HepG2 (cell line): ENCODE measurements at regions not wholly inside any gene's neighbourhood (a gene's known extent, or its start where the extent isn't known, plus 50 kb on each side); places are given as distances from the start of the nearest gene placed in this dataset.

ENCODE experiments used
- ATAC-seq: fragments of 200-7000 bp; cut with Tn5 transposase; 3 replicates; pipeline ENCODE4 v1.9.1; 2020; ENCODE audit warnings: mild to moderate bottlenecking, moderate library complexity
- BruUV-seq: library from RNA; stranded (reverse); fragments of 400-500 nt; replicated peaks from 2 replicates; lab custom pipeline; 2021; lab: Mats Ljungman, UMichigan
- CTCF ChIA-PET: fragments of 300-600 bp; formaldehyde crosslinking; extraction: SDS; loops from one replicate; lab custom pipeline; 2021; ENCODE audit warnings: low total read pairs, inconsistent platforms, low intra/inter-chr PET ratio; lab: Yijun Ruan, JAX
- POLR2A ChIA-PET: fragments of 350-600 bp; sonication (Branson Sonifier 250); formaldehyde crosslinking; loops from one replicate; lab custom pipeline; 2020; ENCODE audit warnings: antibody characterized with exemption, inconsistent platforms; lab: Yijun Ruan, JAX
- DNase-seq: peaks from one replicate; pipeline ENCODE4 v3.0.0-alpha.2; 2015; ENCODE audit warnings: low spot score
- FAIRE-seq: peaks from 3 replicates; lab custom pipeline; 2011; peaks lifted over from hg19 to GRCh38; lab: Jason Lieb, UNC
- H2AFZ ChIP-seq: one replicate; pipeline ENCODE4 v1.6.1; 2011; ENCODE audit warnings: low read length, inconsistent platforms
- H3K27ac ChIP-seq: fragments of 300-600 bp; 3 replicates; pipeline ENCODE4 v1.8.0; 2011; ENCODE audit warnings: mixed run types, mild to moderate bottlenecking, mixed read lengths, low read length, inconsistent platforms; ENCODE audit not compliant: insufficient read depth; ENCODE audit errors: extremely low read length
- H3K27me3 ChIP-seq, 2 experiments: fragments of 200-600 bp in 1 of 2; 2 replicates in 1 of 2; 3 replicates in 1 of 2; pipeline versions ENCODE4 v1.6.0 to v1.8.0; 2011; ENCODE audit warnings: low read length in 2 of 2, mild to moderate bottlenecking in 2 of 2, moderate library complexity in 2 of 2, inconsistent platforms in 1 of 2; ENCODE audit not compliant: insufficient read depth in 2 of 2, control insufficient read depth in 1 of 2
- H3K36me3 ChIP-seq, 2 experiments: fragments of 200-600 bp in 1 of 2; replicated peaks in 1 of 2; 2 replicates in 1 of 2; 3 replicates in 1 of 2; pipeline versions ENCODE4 v1.5.1 to v1.8.0; 2011; ENCODE audit warnings: low read length in 2 of 2, inconsistent platforms in 1 of 2; ENCODE audit not compliant: insufficient read depth in 2 of 2, control insufficient read depth in 1 of 2
- H3K4me1 ChIP-seq: 2 replicates; pipeline ENCODE4 v1.5.1; 2012; ENCODE audit warnings: low read length, inconsistent platforms; ENCODE audit not compliant: insufficient read depth
- H3K4me2 ChIP-seq: 2 replicates; pipeline ENCODE4 v1.6.0; 2011; ENCODE audit warnings: low read depth, low read length, inconsistent platforms
- H3K4me3 ChIP-seq, 3 experiments: fragments of 200-600 bp in 1 of 3; sonication (generic), shearing (Covaris generic) in 1 of 3; replicated peaks in 1 of 3; 2 replicates each; pipeline ENCODE4 v1.5.1; 2011 to 2016; ENCODE audit warnings: low read length in 3 of 3, inconsistent platforms in 2 of 3, low read depth in 2 of 3, mild to moderate bottlenecking in 2 of 3, control low read depth in 1 of 3, mixed read lengths in 1 of 3; ENCODE audit not compliant: insufficient read depth in 1 of 3
- H3K79me2 ChIP-seq: one replicate; pipeline ENCODE4 v1.6.1; 2011; ENCODE audit warnings: low read length, inconsistent platforms; ENCODE audit not compliant: insufficient read depth
- H3K9ac ChIP-seq: 2 replicates; pipeline ENCODE4 v1.6.0; 2011; ENCODE audit warnings: mild to moderate bottlenecking, low read depth, low read length, inconsistent platforms; ENCODE audit not compliant: insufficient read depth
- H3K9me3 ChIP-seq: 2 replicates; pipeline ENCODE4 v1.5.1; 2012; ENCODE audit warnings: mild to moderate bottlenecking, low read length
- H4K20me1 ChIP-seq: 2 replicates; pipeline ENCODE4 v1.6.0; 2011; ENCODE audit warnings: inconsistent platforms, mild to moderate bottlenecking, low read length, moderate library complexity; ENCODE audit not compliant: insufficient read depth
- HNF4A ChIP-seq: sonication (generic); formaldehyde crosslinking; IDR thresholded peaks from 2 replicates; pipeline ENCODE4 v1.4.0; 2020; ENCODE audit warnings: missing genetic modification reagents
- JARID2 ChIP-seq: sonication (generic); formaldehyde crosslinking; IDR thresholded peaks from 2 replicates; pipeline ENCODE4 v1.8.1; 2023; ENCODE audit warnings: missing genetic modification reagents, inconsistent platforms; ENCODE audit not compliant: insufficient replicate concordance
- RFX1 ChIP-seq: fragments of 450-650 bp; IDR thresholded peaks from 2 replicates; pipeline ENCODE4 v1.6.1; 2017
- SP140L ChIP-seq: sonication (generic); formaldehyde crosslinking; IDR thresholded peaks from 2 replicates; pipeline ENCODE4 v1.4.0; 2020; ENCODE audit warnings: missing genetic modification reagents, borderline replicate concordance
- SUZ12 ChIP-seq: fragments of 150-350 bp; IDR thresholded peaks from 2 replicates; pipeline ENCODE4 v1.6.1; 2014; ENCODE audit warnings: low read depth, low read length
- ZFP91 ChIP-seq: sonication (generic); formaldehyde crosslinking; IDR thresholded peaks from 2 replicates; pipeline ENCODE4 v1.9.0; 2022; ENCODE audit warnings: missing genetic modification reagents, mild to moderate bottlenecking, borderline replicate concordance
- ZNF280B ChIP-seq: sonication (generic); formaldehyde crosslinking; IDR thresholded peaks from 2 replicates; pipeline ENCODE4 v1.5.0; 2020; ENCODE audit warnings: missing genetic modification reagents, mild to moderate bottlenecking, borderline replicate concordance
- ZNF674 ChIP-seq: sonication (generic); formaldehyde crosslinking; IDR thresholded peaks from 2 replicates; pipeline ENCODE4 v1.5.0; 2020; ENCODE audit warnings: low read depth, mild to moderate bottlenecking, missing genetic modification reagents
- ZNF782 ChIP-seq: sonication (generic); formaldehyde crosslinking; IDR thresholded peaks from 2 replicates; pipeline ENCODE4 v1.4.0; 2020; ENCODE audit warnings: missing genetic modification reagents, mild to moderate bottlenecking, borderline replicate concordance
- WGBS: methylation state at CpG from one replicate; pipeline ENCODE4 v1.1.6; 2017; ENCODE audit warnings: low lambda C conversion rate; 5-methylcytosine and 5-hydroxymethylcytosine counted together
- in situ Hi-C: cut with HindIII; loops from 2 replicates; pipeline ENCODE4 v1.10.0; 2017; ENCODE audit warnings: low pct_unique_long_range_greater_than_20kb; ENCODE audit not compliant: extremely low pct_ligation_motif_present
- intact Hi-C: fragments of 100-400 bp; cut with micrococcal nuclease; formaldehyde crosslinking; loops from one replicate; pipeline ENCODE4 v1.10.0; 2022; ENCODE audit not compliant: unreplicated experiment

- TF ChIP-seq ZFP91 (CRISPR knock-in tag) = no peak
- no peak for TF ChIP-seq RFX1
- no peak for TF ChIP-seq ZNF782 (CRISPR knock-in tag)
- no peak for TF ChIP-seq ZNF280B (CRISPR knock-in tag)
- no peak for TF ChIP-seq ZNF674 (CRISPR knock-in tag)
Measured at GRCh38 chr10:23892296-23892695, 316.6 kb upstream of the KIAA1217 start (continued).

GRCh38 chr10:23897267-23897666, 311.7 kb upstream of the KIAA1217 start:
- H3K4me3 ChIP-seq = no peak overlapping the region
- FAIRE-seq (no peak), DNase-seq (no peak), ATAC-seq (no peak)
- POLR2A ChIA-PET = no interaction called here
- H3K36me3 ChIP-seq = no peaks in the 10 kb centered on the region
- no TSS peak for BruUV-seq
- intact Hi-C loops (no loop called here), in situ Hi-C loops (no loop called here)
- no peak overlapping the region for H3K9ac ChIP-seq
- no peaks in the 10 kb centered on the region for H3K9me3 ChIP-seq
- H2AFZ ChIP-seq = no peak overlapping the region
- 11% methylated on average over 4 of the region's 4 CpGs for WGBS
- no peaks in the 10 kb centered on the region for H3K79me2 ChIP-seq
- H3K27ac ChIP-seq = no peak overlapping the region
- no peaks in the 10 kb centered on the region for H3K4me1 ChIP-seq
- TF ChIP-seq SUZ12 (no peak), HNF4A (CRISPR knock-in tag) (peak; percentile 16; the same call in 1 of the 2 replicates), SP140L (no peak), JARID2 (no peak)
- H3K4me2 ChIP-seq = no peak overlapping the region
- no peaks in the 10 kb centered on the region for H3K27me3 ChIP-seq
- CTCF ChIA-PET = no interaction called here
- H4K20me1 ChIP-seq = no peaks in the 10 kb centered on the region
